SU-DHL-6 (cell line): ENCODE measurements at regions not wholly inside any gene's neighbourhood (a gene's known extent, or its start where the extent isn't known, plus 50 kb on each side); places are given as distances from the start of the nearest gene placed in this dataset.

Source experiments
- H2AFZ ChIP-seq: fragments of 200-600 bp; sonication (generic); 2 replicates; pipeline ENCODE4 v1.6.1; 2014; ENCODE audit warnings: low read depth, mild to moderate bottlenecking, moderate library complexity, mixed read lengths, antibody characterized with exemption, low read length; ENCODE audit not compliant: severe bottlenecking
- H3F3A ChIP-seq: fragments of 200-600 bp; shearing (Covaris generic); 2 replicates; pipeline ENCODE4 v1.6.0; 2016; ENCODE audit warnings: antibody characterized with exemption, mild to moderate bottlenecking; ENCODE audit not compliant: insufficient read depth
- H3K27ac ChIP-seq: fragments of 200-600 bp; sonication (generic); 2 replicates; pipeline ENCODE4 v1.5.1; 2016; ENCODE audit warnings: low read depth, mild to moderate bottlenecking, low read length, moderate library complexity, mixed read lengths
- H3K27me3 ChIP-seq: fragments of 200-600 bp; sonication (generic), shearing (Covaris generic); 2 replicates; pipeline ENCODE4 v1.6.0; 2014; ENCODE audit warnings: mild to moderate bottlenecking, low read length
- H3K36me3 ChIP-seq: fragments of 200-600 bp; sonication (generic); 2 replicates; pipeline ENCODE4 v1.6.1; 2014; ENCODE audit warnings: mild to moderate bottlenecking, low read length, mixed read lengths
- H3K4me2 ChIP-seq: fragments of 300-600, 200-600 bp; shearing (Covaris generic), sonication (generic); 2 replicates; pipeline ENCODE4 v1.6.0; 2014; ENCODE audit warnings: low read length, low read depth, mild to moderate bottlenecking; ENCODE audit not compliant: poor library complexity, severe bottlenecking
- H3K4me3 ChIP-seq: fragments of 200-600 bp; sonication (generic); 2 replicates; pipeline ENCODE4 v1.5.1; 2014; ENCODE audit warnings: antibody characterized with exemption, low read length, mild to moderate bottlenecking, mixed read lengths; ENCODE audit not compliant: insufficient read depth, poor library complexity, severe bottlenecking
- H3K79me2 ChIP-seq: fragments of 200-600 bp; sonication (generic); 2 replicates; pipeline ENCODE4 v1.6.1; 2014; ENCODE audit warnings: mild to moderate bottlenecking, low read length, moderate library complexity; ENCODE audit not compliant: insufficient read depth
- H3K9ac ChIP-seq: fragments of 200-600 bp; sonication (generic); 2 replicates; pipeline ENCODE4 v1.7.0; 2014; ENCODE audit warnings: mild to moderate bottlenecking, low read length
- H3K9me2 ChIP-seq: fragments of 200-600 bp; sonication (generic); replicated peaks from 2 replicates; pipeline ENCODE4 v1.6.1; 2014; ENCODE audit warnings: low read length; ENCODE audit not compliant: insufficient read depth
- H3K9me3 ChIP-seq: fragments of 200-600 bp; sonication (generic); 2 replicates; pipeline ENCODE4 v1.6.1; 2014; ENCODE audit warnings: low read length, mixed read lengths; ENCODE audit not compliant: insufficient read depth
- H4K20me1 ChIP-seq: fragments of 200-600 bp; sonication (generic); 2 replicates; pipeline ENCODE4 v1.6.1; 2014; ENCODE audit warnings: low read depth, mild to moderate bottlenecking, antibody characterized with exemption, low read length, moderate library complexity, mixed read lengths
- EZH2phosphoT487 ChIP-seq: fragments of 200-600 bp; sonication (generic), shearing (Covaris generic); conservative IDR thresholded peaks from 2 replicates; pipeline ENCODE4 v1.6.1; 2018; ENCODE audit warnings: mild to moderate bottlenecking, antibody characterized with exemption, low read length, moderate library complexity, mixed read lengths
- TF ChIP-seq, protein P1 (sequence below): fragments of 200-600 bp; sonication (generic); IDR thresholded peaks from one replicate; pipeline ENCODE4 v1.5.1; 2017; ENCODE audit warnings: antibody characterized with exemption, mild to moderate bottlenecking, low read length, moderate library complexity; ENCODE audit not compliant: insufficient read depth, poor library complexity, severe bottlenecking

DNA sequence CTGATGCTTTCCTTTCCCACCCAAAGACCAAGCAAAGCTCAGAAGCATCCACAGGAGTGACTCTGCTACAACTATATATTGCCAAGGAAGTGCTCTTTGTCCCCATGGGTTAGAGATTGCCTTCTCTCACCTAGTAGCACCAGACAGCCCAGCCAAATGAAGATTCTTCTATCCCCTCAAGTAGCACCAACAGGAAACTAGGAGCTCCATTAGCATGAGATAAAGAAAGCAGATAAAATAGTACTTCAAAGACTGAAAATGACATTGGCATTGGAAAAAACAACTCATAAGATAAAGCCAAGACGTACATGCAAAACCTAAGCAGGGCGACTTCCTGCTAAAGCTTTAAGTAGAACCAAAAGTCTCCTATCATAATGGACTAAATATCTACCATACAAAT, 871.5 kb downstream of the AMY1C start:
- Histone ChIP-seq H4K20me1 (no peaks in the 10 kb centered on the region), H3K27ac (no peak overlapping the region), H3F3A (no peaks in the 10 kb centered on the region), H3K9ac (no peak overlapping the region), H3K9me3 (0 out of 2 replicates have a peak, but pooled peaks cover 6% of the 10 kb centered on the region), H3K79me2 (no peaks in the 10 kb centered on the region), H3K4me2 (no peak overlapping the region), H3K9me2 (no peaks in the 10 kb centered on the region), H3K27me3 (no peaks in the 10 kb centered on the region), H3K36me3 (no peaks in the 10 kb centered on the region), H3K4me3 (no peak overlapping the region), H2AFZ (no peak overlapping the region)
- TF ChIP-seq, protein P1, sequence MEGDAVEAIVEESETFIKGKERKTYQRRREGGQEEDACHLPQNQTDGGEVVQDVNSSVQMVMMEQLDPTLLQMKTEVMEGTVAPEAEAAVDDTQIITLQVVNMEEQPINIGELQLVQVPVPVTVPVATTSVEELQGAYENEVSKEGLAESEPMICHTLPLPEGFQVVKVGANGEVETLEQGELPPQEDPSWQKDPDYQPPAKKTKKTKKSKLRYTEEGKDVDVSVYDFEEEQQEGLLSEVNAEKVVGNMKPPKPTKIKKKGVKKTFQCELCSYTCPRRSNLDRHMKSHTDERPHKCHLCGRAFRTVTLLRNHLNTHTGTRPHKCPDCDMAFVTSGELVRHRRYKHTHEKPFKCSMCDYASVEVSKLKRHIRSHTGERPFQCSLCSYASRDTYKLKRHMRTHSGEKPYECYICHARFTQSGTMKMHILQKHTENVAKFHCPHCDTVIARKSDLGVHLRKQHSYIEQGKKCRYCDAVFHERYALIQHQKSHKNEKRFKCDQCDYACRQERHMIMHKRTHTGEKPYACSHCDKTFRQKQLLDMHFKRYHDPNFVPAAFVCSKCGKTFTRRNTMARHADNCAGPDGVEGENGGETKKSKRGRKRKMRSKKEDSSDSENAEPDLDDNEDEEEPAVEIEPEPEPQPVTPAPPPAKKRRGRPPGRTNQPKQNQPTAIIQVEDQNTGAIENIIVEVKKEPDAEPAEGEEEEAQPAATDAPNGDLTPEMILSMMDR: no peak
- TF ChIP-seq EZH2phosphoT487: no peak

DNA sequence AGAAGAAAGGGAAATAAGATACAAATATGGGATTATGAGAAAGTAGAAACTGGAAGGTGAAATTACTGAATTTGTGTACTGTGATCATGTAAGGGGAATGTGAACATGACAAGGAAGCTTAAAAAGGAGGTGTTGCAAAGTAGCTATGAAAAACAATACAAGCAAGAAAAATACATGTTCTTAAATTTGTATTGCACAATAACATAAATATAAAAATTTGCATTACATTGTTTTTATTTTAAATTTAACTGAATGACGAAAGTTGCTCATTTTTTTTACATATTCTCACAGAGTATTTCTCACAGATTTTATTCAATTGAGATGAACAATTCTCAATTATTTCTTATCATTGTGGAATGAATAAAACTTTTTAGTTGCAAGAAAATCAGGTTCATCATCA, 874.8 kb downstream of the AMY1C start:
- no peaks in the 10 kb centered on the region for H4K20me1 ChIP-seq
- no peak overlapping the region for H3K4me2 ChIP-seq

DNA sequence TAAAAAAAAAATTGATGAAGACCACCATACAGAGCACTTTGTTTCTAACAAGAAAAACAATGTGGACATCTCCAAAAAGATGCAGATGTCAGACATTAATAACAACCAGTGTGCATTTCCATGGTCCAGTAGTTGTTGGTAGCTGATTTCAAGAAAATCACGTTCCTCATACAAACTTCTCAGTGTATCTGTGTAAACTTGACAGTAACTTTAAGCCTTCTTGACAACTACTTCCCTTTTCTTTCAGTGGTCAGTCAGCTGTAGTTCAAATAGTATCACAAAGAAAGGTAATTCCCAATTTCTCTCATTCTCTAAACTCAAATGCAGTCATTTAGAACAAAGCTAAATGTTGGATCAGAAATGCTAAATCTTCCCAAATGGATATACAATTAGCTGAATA, 879.9 kb downstream of the AMY1C start:
- no peaks in the 10 kb centered on the region for H3K36me3 ChIP-seq
- H3K9me3 ChIP-seq: no peaks in the 10 kb centered on the region
- no peak for TF ChIP-seq EZH2phosphoT487
- TF ChIP-seq, protein P1: no peak
- H4K20me1 ChIP-seq: no peaks in the 10 kb centered on the region
- no peaks in the 10 kb centered on the region for H3K27me3 ChIP-seq
- no peaks in the 10 kb centered on the region for H3K9me2 ChIP-seq
- H3K4me3 ChIP-seq: no peak overlapping the region
- no peak overlapping the region for H3K4me2 ChIP-seq
- H3K27ac ChIP-seq: no peak overlapping the region
- H3F3A ChIP-seq: no peaks in the 10 kb centered on the region
- H3K79me2 ChIP-seq: no peaks in the 10 kb centered on the region
- peak overlapping the region; percentile 20 for H2AFZ ChIP-seq
- no peak overlapping the region for H3K9ac ChIP-seq

More for the DNA sequence above, 874.8 kb downstream of the AMY1C start:
- TF ChIP-seq EZH2phosphoT487: no peak
- TF ChIP-seq, protein P1: no peak
- Histone ChIP-seq H3K4me3 (no peak overlapping the region), H3K9ac (no peak overlapping the region), H3K36me3 (no peaks in the 10 kb centered on the region), H3K9me3 (no peaks in the 10 kb centered on the region), H3K27ac (no peak overlapping the region), H3F3A (no peaks in the 10 kb centered on the region), H3K79me2 (no peaks in the 10 kb centered on the region), H3K27me3 (no peaks in the 10 kb centered on the region), H3K9me2 (no peaks in the 10 kb centered on the region), H2AFZ (no peak overlapping the region)
